ENCODE measurements at regions not wholly inside any gene's neighbourhood (a gene's known extent, or its start where the extent isn't known, plus 50 kb on each side); places are given as distances from the start of the nearest gene placed in this dataset.

DNA sequence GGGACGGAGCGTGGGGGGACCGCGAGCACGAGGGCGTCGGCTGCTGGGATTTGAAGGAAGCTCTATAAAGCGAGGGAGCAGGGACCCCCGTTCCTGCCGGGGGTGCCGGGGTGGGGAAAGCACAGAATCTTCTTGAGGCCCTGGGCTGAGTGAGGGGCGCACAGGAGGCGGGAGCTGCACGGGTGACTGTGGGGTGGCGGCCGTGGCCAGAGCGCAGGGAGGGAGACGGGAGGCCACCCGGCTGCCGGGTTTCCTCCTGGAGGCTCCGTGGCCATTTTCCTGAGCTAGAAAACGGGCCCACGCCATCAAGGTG lies 385.1 kb downstream of the SMOC2 start:
- DNase-seq (ENCODE audit: low read depth in 1 of 2, low spot score in 1 of 2) (no peak), ATAC-seq (no peak), FAIRE-seq (no peak)
- Histone ChIP-seq H3K9me3 (no peaks in the 10 kb centered on the region), H3K27ac (no peak overlapping the region), H3K4me3 (no peak overlapping the region), H3K4me1 (no peaks in the 10 kb centered on the region), H3K4me2 (no peak overlapping the region)
- ChIA-PET CTCF (no interaction called here), POLR2A (no interaction called here)
- TF ChIP-seq RCOR1 (IDR thresholded peaks at IDR 0.05; ENCODE audit: low read depth, low read length), result no peak
- no peak for TF ChIP-seq JUNB (IDR thresholded peaks at IDR 0.05)
- 85% methylated on average over 23 of the region's 23 CpGs for WGBS (ENCODE audit: missing lambda C conversion rate)

GRCh38 chr6:168825226-168826077 lies 384.5 kb downstream of the SMOC2 start:
- Histone ChIP-seq H3K9me3 (no peaks in the 10 kb centered on the region), H3K27ac (no peak overlapping the region), H3K4me3 (no peak overlapping the region), H3K4me2 (no peak overlapping the region), H3K4me1 (no peaks in the 10 kb centered on the region)
- POLR2A ChIA-PET, result no interaction called here
- DNase-seq (ENCODE audit: low read depth in 1 of 2, low spot score in 1 of 2), result no peak
- TF ChIP-seq ZFP36 (IDR thresholded peaks at IDR 0.05; ENCODE audit: borderline replicate concordance, partially characterized antibody) (no peak), BHLHE40 (IDR thresholded peaks at IDR 0.05; ENCODE audit: low read depth, low read length) (no peak), CHD4 (IDR thresholded peaks at IDR 0.05; ENCODE audit: borderline replicate concordance) (no peak), TFCP2L1 (CRISPR knock-in tag; IDR thresholded peaks at IDR 0.05) (no peak), RNF2 (IDR thresholded peaks at IDR 0.05; ENCODE audit: borderline replicate concordance, low read depth) (no peak), FOSB (CRISPR knock-in tag; IDR thresholded peaks at IDR 0.05) (no peak)
- 52% methylated on average over 11 of the region's 68 CpGs for WGBS (ENCODE audit: missing lambda C conversion rate)
- ATAC-seq, result no peak
- CTCF ChIA-PET, result no interaction called here
- no peak for FAIRE-seq

GRCh38 chr6:168823397-168824212 lies 382.6 kb downstream of the SMOC2 start:
- Histone ChIP-seq H3K27ac (no peak overlapping the region), H3K9me3 (no peaks in the 10 kb centered on the region), H3K4me3 (no peak overlapping the region), H3K4me1 (no peaks in the 10 kb centered on the region), H3K4me2 (no peak overlapping the region)
- ChIA-PET CTCF (no interaction called here), POLR2A (no interaction called here)
- TF ChIP-seq FOXS1 (CRISPR knock-in tag; IDR thresholded peaks at IDR 0.05), result no peak
- TF ChIP-seq CBX8 (IDR thresholded peaks at IDR 0.05), result no peak
- no peak for TF ChIP-seq NPAS2 (CRISPR knock-in tag; IDR thresholded peaks at IDR 0.05; ENCODE audit: borderline replicate concordance)
- TF ChIP-seq USF2 (IDR thresholded peaks at IDR 0.05), result no peak
- no peak for TF ChIP-seq RNF2 (IDR thresholded peaks at IDR 0.05; ENCODE audit: borderline replicate concordance, low read depth)
- no peak for TF ChIP-seq NR3C1 (IDR thresholded peaks at IDR 0.05)
- no peak for TF ChIP-seq RARB (CRISPR knock-in tag; IDR thresholded peaks at IDR 0.05)
- TF ChIP-seq HEYL (CRISPR knock-in tag; IDR thresholded peaks at IDR 0.05), result no peak
- TF ChIP-seq FOSB (CRISPR knock-in tag; IDR thresholded peaks at IDR 0.05), result no peak
- TF ChIP-seq POLR2AphosphoS2 (conservative IDR thresholded peaks at IDR 0.05; ENCODE audit: low read length), result no peak
- no peak for TF ChIP-seq CBX2 (IDR thresholded peaks at IDR 0.05; ENCODE audit: borderline replicate concordance, low read depth)
- TF ChIP-seq CEBPB (IDR thresholded peaks at IDR 0.05), result no peak
- TF ChIP-seq HES2 (IDR thresholded peaks at IDR 0.05), result no peak
- no peak for TF ChIP-seq CHD4 (IDR thresholded peaks at IDR 0.05; ENCODE audit: borderline replicate concordance)
- TF ChIP-seq TFCP2L1 (CRISPR knock-in tag; IDR thresholded peaks at IDR 0.05), result no peak
- no peak for TF ChIP-seq CHD2 (IDR thresholded peaks at IDR 0.05; ENCODE audit: low read length, partially characterized antibody)
- no peak for TF ChIP-seq ZNF302 (CRISPR knock-in tag; IDR thresholded peaks at IDR 0.05)
- no peak for TF ChIP-seq ESRRA (IDR thresholded peaks at IDR 0.05; ENCODE audit: borderline replicate concordance, low read length)
- ATAC-seq, result no peak
- no peak for DNase-seq (ENCODE audit: low read depth in 1 of 2, low spot score in 1 of 2)
- FAIRE-seq, result no peak
- 43% methylated on average over 8 of the region's 12 CpGs for WGBS (ENCODE audit: missing lambda C conversion rate)

Measured in A549 (cell line).